SK-N-SH treated with all-trans-retinoic acid at 6 μM for 48 hours (cell line): ENCODE measurements at regions not wholly inside any gene's neighbourhood (a gene's known extent, or its start where the extent isn't known, plus 50 kb on each side); places are given as distances from the start of the nearest gene placed in this dataset.

ENCODE experiments used
- ZC3H10 ChIP-seq: fragments of 250-450 bp; sonication (Bioruptor Pico); IDR thresholded peaks from 2 replicates; pipeline ENCODE4 v1.5.1; 2021; ENCODE audit warnings: mild to moderate bottlenecking, moderate library complexity
- ZFP3 ChIP-seq: fragments of 250-450 bp; sonication (Bioruptor Pico); IDR thresholded peaks from 2 replicates; pipeline ENCODE4 v1.5.0; 2020; ENCODE audit warnings: mild to moderate bottlenecking, moderate library complexity

DNA sequence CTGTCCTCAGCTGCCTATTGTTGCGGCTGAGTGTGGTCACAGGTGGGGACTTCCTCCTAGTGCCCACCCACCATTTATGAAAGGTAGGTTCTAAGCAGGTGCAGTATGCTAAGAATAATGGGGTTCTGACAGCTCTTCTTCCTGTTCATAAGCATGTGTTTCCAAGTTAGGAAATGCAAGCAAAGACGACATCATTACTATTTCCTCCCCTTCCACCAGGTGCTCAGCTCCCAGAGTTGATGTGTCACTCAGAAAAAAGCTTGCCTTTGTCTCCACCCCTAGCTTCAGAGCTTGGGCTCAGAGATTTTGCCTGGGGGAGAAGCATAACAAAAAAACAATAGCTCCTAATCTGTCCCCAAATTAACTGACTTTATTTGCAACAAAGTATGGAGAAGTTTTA, 1076.7 kb downstream of the NR2F1-AS1 start:
- TF ChIP-seq ZC3H10 (CRISPR knock-in tag) (no peak), ZFP3 (no peak)
